ENCODE measurements at regions not wholly inside any gene's neighbourhood (a gene's known extent, or its start where the extent isn't known, plus 50 kb on each side); places are given as distances from the start of the nearest gene placed in this dataset.
"Not testable (repeated sequence)": the region's sequence is repeated elsewhere in the genome, so short reads cannot be mapped to it uniquely, and the experiment has no call there.

DNA sequence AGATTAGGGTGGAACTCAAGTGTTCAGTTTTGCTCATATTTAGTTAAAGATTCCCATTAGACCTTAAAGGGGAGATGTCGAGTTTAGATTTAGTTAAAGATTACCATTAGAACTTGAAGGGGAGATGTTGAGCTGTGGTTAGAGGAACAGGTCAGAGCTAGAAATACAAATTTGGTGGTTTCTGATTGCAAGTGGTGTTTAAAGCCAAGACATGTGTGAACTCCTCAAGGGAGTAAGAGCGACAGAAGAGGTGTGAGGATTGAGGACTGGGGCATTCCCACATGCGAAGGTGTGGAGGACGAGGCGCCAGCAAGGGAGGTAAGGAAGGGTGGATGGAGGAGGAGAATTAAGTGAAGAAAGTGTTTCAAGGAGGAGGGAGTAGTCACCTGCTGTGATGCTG, 168.6 kb downstream of the IER5 start:
- no peak for DNase-seq (ENCODE audit: low read depth)

DNA sequence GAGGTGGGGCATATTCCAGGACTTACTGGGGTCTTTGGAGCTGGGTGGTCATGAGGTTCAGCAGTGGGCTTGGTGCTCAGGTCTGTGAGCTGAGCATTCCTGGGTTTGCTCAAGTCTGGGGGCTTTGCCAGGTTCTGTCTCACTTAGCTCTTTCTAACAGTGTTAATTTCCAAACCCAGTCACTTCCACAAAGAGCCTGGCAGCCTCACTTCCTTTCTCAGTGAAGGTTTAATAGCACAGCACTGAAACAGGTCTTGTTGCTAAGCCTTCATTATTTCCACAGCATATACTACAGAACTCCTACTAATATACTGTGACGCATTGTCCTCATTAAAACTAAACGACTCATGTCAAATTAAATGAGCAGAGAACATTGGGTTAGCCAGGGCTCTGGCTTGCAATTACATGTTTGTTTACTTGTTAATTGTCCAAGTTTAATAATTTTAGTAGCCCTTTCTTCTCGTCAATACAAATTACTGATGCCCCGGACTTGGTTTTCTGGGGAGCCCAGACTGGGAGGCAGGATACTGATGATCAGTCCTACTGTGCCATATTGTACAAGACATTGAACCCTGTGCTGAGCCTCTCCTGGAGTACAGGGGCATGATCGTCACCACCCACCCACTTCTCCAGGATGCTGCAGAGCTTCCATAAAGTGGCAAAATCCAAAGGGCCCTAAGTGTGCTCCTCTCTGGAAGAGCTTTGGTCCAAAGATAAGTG, 170.7 kb downstream of the IER5 start:
- DNase-seq (ENCODE audit: low read depth): no peak

DNA sequence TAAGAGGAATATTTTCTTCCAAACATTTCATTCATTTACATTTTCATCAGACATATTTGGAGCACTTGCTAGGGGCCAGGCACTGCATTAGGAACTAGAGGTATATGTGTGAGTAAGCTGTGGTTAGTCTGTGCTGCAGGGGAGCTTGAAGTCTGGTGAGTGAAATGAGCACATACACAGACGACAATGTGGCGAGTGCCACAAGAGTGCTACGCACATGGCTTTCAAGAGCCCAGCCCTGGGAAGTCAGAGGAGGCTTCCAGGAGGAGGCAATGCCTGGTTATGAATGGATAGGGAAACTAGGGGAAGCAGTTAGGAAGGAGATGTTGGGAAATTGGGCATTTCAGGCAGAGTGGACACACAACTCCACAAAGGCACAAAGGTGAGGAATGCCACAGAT, 171.8 kb downstream of the IER5 start:
- DNase-seq (ENCODE audit: low read depth): no peak

GRCh38 chr1:181260994-181261393, 172.5 kb downstream of the IER5 start:
- DNase-seq (ENCODE audit: low read depth): no peak

GRCh38 chr1:181262069-181262468, 173.6 kb downstream of the IER5 start:
- no peak for DNase-seq (ENCODE audit: low read depth)

DNA sequence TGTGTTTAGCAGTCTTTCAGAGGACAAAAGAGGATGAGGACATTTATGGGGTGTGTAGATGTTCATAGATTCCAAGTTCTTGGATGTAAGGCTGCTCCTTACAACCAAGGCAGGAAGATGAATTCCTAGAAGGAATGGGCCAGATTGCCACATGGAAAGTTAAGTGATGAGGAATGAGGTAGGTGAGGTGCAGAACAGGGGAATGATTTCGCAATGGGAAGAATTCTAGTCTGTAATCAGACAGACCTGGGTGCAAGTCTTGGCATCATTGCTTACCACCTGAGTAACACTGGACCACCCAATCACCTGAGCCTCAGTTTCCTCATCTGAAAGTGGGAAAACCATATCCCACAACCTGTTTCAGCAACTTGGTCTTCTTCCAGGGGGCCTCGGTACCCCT, 174.9 kb downstream of the IER5 start:
- no peak for DNase-seq (ENCODE audit: low read depth)

- DNase-seq (ENCODE audit: low read depth): no peak
These were observed 176.3 kb downstream of the IER5 start for GRCh38 chr1:181264821-181265220.

DNA sequence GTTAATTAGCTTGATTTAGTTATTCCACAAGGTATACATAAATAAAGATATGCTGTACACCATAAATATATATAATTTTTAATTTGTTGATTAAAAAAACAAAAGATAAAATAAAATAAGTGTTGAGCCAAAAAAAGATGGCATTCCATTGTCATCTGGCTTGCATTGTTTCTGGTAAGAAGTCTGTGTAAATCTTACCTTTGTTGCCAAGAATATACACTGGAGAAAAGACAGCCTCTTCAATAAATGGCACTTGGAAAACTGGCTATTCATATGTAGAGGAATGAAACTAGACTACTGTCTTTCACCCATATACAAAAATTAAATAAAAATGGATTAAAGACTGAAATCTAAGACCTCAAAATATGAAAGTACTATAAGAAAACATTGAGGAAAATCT, 196.5 kb downstream of the IER5 start:
- no peak for DNase-seq (ENCODE audit: low read depth)

DNA sequence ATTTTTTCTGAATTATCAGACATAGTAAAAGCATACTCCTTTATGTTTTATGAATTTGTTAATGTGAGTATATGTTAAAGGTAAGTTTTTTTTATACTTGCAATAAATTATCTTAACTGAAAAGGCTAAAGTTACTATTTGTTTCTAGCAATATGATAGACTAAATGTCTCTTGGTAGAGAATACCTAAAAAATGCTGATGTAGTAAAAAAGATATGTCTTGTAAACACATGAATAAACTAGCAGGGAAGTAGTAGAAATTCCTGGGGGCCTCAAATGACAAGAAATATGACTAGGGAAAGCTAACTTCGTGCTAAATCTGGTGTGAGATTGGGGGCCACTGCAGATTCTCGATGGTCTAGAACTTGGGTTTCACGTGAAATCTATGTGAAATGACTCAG, 188.1 kb upstream of the CACNA1E start:
- DNase-seq (ENCODE audit: low read depth): no peak

DNA sequence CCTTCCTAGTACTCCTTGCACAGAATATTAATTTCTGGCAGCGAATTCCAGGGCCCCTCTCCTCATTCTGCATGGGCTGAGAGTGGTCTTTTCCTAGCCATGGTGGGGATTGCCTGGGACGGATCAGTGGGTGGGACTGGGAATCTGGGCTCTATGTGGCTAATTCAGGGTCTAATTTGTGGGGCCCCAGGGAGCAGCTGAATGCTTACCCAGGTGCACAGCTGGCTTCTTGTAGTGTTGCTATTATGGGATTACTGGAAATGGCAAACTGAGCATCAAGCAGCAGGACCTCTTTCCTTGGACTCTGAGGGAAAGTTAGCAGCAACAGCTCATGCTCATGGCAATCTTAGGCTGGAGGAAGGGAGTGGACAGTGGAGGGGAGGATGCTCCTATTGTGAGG, 187.1 kb upstream of the CACNA1E start:
- no peak for DNase-seq (ENCODE audit: low read depth)

- DNase-seq (ENCODE audit: low read depth): no peak
These were observed 175.2 kb upstream of the CACNA1E start for GRCh38 chr1:181308098-181308497.

GRCh38 chr1:181310560-181310959, 172.8 kb upstream of the CACNA1E start:
- DNase-seq (ENCODE audit: low read depth): no peak

DNA sequence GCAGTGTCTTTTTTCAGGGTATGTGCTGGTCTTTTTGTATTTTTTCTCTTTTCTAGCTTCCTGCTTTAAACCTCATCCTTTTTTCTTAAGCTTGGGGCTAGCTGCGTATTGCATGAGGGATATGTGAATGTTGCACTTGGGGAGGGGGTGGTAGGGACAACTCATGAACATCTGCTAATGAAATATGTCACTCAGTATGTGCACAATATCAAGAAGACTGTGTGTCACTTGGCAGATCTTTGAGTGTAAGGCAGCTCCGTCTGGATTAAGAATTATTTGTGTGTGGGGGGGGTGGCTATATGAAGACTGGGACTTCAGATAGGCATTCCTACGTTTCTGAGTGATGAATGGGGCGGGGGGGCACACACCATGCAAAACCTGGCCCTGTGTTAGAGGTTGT, 170.4 kb upstream of the CACNA1E start:
- DNase-seq (ENCODE audit: low read depth): no peak

- DNase-seq (ENCODE audit: low read depth): no peak
These were observed 169.9 kb upstream of the CACNA1E start for GRCh38 chr1:181313466-181313865.

DNA sequence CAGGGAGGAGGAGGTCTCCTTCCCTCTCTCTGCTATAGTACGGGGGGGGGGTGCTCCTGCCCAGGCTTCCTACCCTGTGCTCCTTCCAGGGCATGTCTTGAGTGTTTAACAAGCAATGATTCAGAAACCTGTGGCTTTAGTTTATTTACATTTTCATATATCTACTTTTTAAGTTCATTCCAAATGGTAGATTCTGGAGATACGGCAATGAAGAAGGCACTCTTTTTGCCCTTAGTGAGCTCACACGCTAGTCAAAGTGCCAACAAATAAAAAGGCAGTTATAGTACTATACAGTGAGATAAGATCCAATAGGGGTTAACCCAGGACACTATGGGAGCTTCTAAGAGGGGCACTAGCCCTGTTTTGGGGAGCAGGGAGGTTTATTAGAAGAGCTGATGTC, 169.3 kb upstream of the CACNA1E start:
- DNase-seq (ENCODE audit: low read depth): no peak

DNA sequence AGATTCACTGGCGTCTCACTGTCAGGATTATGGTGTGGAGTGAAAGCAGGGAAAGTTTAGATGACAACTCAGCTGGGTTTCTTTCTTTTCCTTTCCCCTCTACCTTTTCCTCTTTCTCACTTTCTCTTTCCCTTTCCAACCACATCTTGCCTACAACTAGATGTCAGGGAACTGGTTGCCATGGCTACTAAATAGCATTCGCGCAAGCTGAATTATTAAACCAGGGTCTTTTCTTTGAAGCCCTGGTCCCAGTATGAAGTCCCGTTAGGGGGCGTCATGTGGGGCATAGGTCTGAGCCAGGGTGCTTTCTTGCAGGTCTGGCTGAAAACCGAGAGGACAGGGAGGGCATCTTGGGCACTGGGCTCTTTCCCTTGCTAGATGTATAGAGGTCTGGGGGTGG, 168.4 kb upstream of the CACNA1E start:
- no peak for DNase-seq (ENCODE audit: low read depth)

DNA sequence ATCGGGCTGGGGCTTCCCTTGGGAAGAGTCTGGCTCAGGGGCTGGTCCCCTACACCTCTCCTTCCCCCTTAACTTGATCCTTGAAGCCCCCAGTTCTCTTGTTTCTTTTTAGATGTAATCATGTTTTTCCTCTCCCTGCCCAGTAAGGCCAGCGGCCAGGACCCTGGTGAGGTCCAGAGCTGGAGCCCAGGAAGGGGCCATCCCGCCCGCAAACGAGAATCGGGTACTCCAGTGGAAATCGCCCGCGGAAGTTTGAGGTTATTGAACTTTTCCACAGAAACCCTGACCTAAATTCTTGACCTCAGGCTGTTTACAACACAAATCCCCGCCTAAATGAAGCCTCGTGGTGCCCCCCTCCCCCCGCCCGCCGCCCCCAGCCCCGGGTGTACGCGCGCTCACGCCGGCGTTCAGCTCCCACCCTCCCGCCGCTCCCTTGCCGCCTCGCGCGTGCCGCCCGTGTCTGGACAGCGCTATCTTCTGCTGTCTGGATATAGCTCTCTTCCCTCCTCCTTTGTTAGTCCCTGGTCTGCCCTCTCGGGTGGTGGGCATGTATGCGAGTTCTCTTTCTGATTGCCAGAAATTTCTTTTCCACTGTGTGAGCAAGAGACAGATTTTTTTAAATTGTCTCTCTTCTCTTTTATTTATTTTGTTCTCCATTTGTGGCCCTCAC, 165.9 kb upstream of the CACNA1E start:
- DNase-seq (ENCODE audit: low read depth): no peak

DNA sequence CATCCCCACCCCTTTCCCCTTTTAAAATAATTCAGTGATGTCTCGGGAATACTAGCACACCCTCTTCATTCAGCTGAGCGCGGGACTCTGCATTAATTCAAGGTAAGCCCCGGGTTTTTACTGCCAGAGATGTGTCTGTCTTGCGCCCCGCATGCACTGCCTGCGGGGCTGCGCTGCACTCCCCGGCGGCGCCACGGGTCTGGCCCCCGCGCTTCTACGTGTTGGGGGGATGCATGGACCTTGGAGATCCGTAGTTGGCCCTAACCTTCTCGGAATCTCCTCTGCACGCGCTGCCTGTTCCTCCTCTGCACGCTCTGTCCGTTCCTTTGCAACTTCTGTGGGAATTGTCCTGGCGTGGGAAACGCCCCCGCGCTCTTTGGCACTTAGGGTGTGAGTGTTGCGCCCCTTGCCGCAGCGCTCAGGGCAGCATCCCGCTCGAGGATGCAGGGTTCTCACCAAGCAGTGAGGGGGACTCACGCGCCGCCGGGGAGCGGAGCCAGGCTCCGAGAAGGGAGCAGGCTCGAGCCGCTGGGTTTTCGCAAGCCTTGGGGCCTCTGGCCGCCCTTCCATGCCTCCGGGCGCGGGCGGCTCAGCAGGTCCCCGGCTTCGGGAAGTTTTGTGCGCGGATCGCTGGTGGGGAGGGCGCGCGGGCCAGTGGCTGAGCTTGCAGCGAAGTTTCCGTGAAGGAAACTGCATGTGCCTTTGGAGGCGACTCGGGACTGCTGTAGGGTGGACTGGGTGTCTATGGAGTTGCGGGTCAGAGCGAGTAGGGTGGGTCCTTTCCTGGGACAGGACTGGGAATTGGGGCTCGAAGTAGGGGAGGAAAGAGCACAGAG, 165.1 kb upstream of the CACNA1E start:
- no peak for DNase-seq (ENCODE audit: low read depth)

DNA sequence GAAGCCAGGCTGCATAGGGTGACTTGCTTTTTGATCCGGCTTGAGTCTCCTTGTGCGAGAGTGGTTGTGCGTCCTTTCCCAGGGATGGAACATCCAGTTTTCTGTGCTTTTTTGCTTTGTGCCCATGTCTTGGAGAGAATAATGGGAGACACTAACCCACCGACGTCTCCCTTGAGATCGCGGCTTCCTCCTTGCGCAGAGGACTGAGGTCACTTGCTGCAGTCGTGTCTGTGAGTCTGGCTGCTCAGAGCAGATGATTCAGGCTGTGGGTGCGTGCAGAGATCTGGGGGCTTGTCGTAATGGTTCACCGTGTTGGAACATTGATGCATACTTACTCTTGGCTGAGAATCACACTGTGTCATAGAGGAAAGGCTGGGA, 164.5 kb upstream of the CACNA1E start:
- DNase-seq (ENCODE audit: low read depth): peak; percentile 12

DNA sequence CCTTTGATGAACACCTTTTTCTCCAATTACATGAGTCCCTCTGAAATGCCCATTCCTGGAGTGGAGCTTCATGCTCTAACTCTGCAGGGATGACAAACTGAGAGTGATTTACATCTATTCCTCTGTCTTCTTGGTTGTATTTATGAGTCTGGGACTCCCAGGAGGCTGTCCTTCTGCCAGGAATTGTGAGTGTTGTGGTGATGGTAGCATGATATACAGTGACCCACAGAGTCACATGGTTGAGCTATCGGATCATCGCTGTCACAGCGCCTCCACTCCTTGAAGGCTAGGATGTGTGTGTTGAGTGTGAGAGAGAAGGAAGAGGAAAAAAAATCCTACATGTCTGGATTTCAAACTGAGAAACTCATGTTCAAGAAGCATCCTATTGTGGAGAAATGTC, 163.4 kb upstream of the CACNA1E start:
- no peak for DNase-seq (ENCODE audit: low read depth)

DNA sequence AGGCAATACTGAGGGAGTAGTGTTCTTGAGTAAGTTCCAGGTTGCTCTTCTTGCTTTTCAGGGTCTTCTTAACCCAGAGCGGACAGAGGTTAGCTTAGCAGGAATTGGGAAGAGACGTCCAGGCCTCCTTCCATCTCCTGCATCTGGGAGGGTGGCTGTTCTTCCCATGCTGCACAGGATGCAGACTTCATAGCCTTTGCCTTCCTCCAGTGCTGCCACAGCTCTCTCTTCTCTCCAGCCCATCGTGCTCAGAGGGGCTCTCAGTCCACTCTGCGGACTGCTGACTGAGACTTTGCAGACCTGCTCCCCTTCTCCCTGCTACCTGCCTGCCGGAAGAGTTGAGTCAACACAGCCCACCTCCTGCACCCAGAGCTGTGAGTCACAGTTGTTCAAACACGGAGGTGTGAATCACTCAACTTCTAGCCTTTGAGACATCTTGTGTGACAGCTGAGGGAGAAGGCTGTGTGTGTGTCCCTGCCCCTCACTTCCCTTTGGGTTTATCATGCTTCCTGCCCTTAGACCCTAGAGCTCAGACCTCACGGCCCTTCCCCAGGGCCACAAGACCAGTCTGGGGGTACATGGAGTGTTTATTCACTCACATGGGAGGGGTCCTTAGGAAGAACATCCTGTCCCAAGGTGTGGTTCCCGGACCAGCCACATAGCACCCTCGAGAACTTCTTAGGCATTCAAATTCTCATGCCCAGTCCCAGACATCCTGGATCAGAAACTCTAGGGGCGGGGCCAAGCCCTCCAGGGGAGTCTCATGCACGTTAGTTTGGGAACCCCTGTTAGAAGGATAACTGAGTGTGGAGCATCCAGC, 158.3 kb upstream of the CACNA1E start:
- peak; percentile 21 for DNase-seq (ENCODE audit: low read depth)

GRCh38 chr1:181325765-181326164, 157.6 kb upstream of the CACNA1E start:
- not testable (repeated sequence) for DNase-seq (ENCODE audit: low read depth)

Measured in ELR (cell line).